ENCODE measurements at regions not wholly inside any gene's neighbourhood (a gene's known extent, or its start where the extent isn't known, plus 50 kb on each side); places are given as distances from the start of the nearest gene placed in this dataset.
"Not testable (repeated sequence)": the region's sequence is repeated elsewhere in the genome, so short reads cannot be mapped to it uniquely, and the experiment has no call there.

DNA sequence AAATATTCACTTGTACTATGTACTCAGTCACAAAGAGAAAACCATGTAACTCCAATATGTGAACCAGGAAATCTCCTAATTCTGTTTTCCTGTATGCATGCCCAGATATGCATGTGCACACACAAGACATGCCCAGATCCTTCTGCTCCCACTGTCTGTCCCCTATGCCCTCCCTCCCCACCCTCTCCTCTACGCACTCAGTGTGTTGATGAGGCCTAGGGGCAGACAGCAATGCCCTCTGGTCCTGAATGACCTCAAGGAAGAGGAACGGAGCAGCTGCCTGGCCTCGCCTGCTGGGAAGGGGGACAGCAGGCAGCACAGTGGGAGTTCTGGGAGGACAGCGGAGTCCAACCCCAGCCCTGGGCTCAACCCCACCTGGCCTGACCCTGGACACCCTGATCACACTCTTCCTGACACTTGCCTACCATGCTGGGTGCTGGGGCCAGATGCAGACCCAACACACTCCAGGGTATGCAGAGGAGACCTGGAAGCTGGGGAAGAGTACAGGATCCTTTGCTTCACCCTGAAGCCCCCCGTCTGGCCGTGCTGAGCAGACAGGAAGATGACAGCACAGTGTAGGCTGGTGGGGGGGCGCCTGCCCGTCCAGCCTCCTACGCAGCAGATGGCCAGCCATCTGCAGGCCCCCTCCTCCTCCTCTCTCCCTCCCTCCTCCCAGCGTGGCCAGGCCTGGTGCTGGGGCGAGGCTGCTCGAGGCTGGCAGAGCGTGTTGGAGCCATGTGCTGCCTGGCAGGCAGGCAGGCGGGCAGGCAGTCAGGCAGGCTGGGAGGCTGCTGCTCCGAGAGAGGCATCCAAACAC lies 106.6 kb upstream of the NCOR2 start:
- DNase-seq, result peak; percentile 68

- not testable (repeated sequence) for DNase-seq
These were observed 101.9 kb upstream of the NCOR2 start for GRCh38 chr12:124669271-124669721.

DNA sequence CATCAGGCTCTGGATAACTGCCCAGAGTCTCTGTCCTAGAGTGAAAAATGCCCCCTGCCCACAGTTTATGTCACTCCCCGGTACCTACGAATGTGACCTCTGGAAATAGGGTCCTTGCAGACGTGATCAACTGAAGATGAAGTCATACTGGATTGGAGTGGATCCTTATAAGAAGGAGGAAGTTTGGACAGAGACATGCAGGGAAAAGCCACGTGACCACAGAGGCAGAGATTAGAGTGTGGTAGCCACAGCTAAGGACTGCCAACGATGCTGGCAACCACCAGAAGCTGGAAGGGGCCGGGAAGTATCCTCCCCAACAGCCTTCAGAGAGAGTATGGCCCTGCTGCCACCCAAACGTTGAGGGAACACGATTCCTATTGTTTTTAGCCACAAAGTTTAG lies 101.2 kb upstream of the NCOR2 start:
- no peak for DNase-seq

- DNase-seq, result peak; percentile 88
These were observed 100.3 kb upstream of the NCOR2 start for GRCh38 chr12:124667506-124668326.

DNA sequence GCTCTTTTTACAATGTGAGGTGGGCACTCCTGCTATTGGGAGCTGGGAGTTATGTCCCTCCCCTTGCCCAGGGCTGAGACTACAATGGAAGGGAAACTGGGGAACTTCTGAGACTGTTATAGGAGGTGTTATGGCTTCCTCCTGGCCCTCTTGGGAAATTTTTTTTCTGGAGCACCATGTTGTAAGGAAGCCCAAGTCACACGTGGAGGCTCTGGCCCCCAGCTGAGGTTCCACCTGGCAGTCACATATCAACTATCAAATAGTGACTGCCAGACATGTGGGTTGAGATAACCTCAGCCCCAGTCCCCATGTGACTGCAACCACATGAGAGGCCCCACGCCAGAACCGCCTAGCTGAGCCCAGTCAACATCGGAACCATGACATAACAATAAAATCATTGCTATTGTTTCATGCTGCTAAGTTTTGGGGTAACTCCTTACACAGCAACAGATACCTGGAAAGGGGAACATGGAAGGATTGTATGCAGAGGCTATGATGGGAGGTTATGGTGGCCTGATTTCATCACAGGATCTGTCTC lies 99.4 kb upstream of the NCOR2 start:
- DNase-seq, result no peak

DNA sequence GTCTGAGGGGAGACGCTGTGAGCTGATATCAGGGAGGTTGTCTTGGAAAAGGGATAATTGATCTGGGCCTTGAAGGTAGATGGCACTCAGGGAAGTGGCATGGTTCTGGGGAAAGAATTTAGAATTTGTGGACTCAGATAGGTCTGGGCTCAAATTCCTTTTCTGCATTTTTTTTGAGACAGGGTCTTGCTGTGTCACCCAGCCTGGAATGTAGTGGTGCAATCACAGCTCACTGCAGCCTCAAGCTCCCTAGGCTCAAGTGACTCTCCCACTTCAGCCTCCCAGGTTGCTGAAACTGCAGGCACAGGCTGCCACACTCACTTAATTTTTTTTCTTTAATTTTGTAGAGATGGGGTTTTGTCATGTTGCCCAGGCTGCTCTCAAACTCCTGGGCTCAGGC lies 98.1 kb upstream of the NCOR2 start:
- DNase-seq, result peak; percentile 92

- no peak for DNase-seq
These were observed 97.1 kb upstream of the NCOR2 start for GRCh38 chr12:124664395-124665111.

DNA sequence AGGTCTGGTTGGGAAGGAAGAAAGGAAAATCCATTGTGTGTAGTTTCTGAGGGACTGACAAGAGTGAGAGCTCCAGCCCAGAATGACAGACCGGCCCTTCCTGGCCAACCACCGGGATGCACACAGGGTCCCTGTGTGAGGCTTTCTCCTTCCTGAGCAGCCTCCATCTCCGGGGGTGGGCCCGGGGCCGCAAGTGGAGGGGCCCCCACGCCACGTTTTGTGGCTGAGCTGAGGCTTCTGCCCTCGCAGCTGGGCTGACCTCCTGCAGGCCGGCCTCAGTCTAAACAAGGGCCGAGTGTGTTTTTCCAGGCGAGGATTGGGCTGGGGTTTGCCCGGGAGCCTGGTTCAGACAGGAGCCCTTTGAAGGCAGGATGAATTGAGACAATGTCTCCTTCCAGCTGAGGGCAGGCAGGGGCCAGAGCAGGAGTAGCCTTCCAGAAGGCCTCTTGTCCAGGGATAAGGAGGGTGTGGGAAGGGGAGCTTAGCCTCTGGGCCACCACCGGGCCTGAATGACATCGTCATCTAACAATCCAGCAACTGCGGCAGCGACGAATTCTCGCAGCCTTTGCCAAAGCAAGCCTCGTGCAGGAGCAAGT lies 96.5 kb upstream of the NCOR2 start:
- DNase-seq, result peak; percentile 98

DNA sequence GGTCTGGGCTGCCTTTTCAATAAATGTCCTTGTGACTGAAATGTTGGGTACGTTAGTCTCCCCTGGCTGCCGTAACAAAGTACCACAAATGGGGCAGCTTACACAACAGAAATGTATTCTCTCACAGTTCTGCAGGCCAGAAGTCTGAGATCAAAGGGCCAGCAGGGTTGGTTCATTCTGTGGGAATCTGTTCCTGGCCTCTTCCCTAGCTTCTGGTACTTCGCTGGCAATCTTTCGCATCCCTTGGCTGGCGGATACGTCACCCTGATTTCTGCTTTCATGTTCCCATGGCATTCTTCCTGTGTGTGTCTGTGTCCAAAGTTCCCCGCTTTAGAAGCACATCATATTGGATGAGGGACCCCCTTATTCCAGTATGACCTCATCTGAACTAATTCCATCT lies 95.8 kb upstream of the NCOR2 start:
- peak; percentile 83 for DNase-seq

- DNase-seq, result no peak
These were observed 93.9 kb upstream of the NCOR2 start for GRCh38 chr12:124661341-124661740.

- DNase-seq, result no peak
These were observed 93.4 kb upstream of the NCOR2 start for GRCh38 chr12:124660851-124661250.

GRCh38 chr12:124658806-124659402 lies 91.5 kb upstream of the NCOR2 start:
- DNase-seq, result no peak

DNA sequence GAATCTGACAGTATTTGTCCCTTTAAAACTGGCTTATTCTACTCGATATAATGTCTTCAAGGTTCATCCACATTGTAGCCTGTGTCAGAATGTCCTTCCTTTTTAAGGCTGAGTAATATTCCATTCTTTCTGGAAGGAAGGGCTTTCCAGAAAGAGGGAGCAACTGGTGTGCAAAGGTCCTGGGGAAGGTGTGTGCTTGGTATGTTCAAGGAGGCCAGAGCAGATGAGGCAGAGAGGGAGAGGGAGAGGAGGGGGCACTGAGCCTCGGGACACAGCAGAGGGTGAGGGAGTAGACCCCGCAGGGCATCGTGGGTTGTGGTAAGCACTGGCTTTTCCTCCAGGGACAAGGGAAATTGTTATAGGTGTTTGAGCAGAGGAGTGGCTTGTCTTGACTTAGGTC lies 90.9 kb upstream of the NCOR2 start:
- no peak for DNase-seq

- no peak for DNase-seq
These were observed 89.6 kb upstream of the NCOR2 start for GRCh38 chr12:124656947-124657434.

DNA sequence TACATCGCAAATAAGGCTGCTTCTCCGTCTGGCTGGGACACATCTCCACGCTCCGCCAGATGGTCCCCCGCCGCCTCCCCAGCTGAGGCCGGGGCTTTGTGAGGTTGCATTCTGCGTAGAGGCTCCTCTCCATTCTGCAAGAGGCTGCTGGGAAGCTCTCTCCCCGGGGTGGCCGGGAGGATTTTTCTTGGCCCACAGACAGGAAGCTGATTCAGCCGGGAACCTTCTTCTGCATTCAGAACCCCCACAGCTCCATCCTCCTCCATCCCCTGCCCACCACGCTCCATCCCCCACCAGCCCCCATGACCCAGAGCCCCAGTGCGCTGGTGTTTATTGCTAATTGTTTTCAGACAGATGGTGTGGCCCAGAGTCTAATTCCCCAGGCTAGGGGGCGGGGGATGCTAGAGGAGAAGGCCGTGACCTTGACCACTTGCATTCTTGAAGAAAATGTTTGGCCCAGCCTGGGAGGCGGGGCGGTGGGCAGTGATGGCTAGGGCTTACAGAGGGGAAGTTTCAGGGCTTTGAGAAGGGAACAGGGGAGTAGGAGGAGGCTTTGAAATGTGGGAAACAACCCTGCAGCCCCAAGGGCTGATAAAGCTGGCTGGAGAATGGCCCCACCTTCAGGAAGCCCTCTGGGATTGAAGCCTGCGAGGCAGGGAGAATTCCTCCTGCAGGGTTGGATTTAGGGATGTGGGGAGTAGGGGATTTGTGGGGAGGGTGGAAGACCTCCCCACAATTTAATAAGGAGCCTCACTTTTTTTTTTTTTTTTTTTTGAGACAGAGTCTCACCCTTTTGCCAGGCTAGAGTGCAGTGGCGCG lies 88.5 kb upstream of the NCOR2 start:
- peak; percentile 92 for DNase-seq

DNA sequence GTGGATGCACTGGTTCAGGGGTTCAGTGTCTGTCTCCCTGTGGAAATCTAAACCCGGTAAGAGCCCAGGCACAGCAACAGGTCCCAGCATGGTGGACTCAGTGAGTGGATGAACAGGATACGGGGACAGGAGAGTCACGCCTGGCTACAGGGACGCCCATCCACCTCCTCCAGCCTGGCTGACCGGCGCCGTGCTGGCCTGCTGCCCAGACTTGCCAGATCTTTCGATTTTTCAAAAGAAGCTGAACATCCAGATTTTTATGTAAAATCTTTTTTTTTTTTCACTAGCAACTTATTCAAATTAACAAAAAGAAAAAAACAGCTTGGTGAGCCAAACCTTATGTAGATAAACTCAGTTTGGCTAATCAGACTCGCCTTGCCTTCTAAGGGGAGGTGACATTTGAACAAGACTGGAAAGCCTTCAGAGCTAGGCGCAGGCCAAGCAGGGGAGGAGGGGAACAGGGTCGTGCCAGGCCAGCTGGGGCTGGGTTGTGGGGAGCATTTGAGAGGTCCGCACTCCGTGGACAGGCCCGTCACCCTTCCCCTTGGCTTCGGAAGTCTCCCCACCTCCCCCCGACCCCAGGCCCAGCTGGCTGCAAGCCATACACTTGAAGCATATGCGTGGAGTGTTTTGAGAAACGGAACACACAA lies 87.8 kb upstream of the NCOR2 start:
- no peak for DNase-seq

DNA sequence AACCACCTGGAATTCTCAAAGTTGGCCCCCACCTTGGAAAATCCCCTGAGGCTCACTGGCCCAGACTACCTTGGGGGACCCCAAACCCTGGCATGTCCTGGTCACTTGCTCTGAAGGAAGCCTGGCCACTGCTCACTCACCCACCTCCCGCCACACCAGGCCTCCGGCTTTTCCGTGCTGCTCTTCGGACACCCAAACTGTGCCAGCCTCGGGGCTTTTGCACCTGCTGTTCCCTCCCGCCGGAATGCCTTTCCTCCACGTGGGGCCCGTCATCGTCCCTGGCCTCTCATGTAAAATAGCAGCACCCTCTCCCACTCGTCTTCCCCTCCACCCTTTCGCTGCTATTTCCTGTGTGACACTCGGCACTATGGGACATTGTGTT lies 87.2 kb upstream of the NCOR2 start:
- DNase-seq, result no peak

DNA sequence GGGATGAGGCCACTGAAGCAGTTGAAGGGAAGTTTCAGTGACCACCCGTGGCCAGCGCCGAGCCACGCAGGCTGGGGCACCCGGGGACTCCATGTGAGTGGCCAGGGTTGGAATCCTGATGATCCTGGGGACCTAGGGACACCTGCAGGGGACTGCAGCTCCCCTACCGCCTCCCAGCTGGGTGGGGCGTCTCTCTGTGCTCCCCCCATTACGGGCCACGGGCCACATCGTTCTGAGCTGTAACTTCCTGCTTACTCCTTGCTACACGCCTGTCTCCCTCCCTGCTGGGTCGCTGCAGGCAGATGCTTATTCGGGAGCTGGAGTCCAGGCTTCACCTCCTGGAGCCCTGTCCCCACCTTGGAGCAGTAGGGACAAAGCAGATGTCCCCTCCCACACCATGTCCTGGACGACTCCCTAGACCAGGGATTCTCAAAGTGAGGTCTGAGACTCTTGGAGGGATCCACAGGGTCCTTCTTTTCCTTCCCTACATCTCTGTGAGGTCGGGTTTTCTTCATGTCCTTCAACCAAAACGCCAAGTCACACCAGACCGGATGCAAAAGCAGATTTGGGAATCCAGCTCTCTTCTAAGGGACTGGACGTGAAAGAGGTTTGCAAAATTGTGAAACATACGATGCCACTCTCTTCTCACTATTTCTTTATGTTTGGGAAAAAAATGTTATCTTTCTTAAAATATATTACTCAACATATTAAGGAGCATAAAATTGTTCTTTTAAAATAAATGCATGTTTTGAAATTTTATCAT lies 85.9 kb upstream of the NCOR2 start:
- DNase-seq, result no peak

DNA sequence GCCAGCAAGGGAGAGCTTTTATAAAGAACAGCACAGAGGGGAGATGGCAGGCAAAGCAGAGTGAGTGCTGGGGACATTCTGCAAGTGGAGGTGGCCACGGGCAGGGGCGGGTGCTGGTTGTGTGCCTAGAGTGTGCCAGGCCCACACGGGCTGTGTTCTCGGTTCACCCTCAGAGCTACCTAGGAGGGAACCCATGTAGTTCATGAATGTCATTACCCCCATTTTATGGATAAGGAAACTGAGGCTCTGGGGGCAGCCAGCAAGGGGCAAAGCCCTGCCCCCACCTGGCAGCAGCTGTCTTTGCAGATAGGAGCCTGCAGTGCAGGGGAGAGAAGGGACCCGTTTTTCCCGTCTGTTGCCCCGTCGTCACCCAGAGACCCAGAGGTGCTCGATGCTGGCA lies 85.2 kb upstream of the NCOR2 start:
- no peak for DNase-seq
